DMS114 treated with DMSO at 0.1 percent for 48 hours (cell line): ENCODE measurements at regions not wholly inside any gene's neighbourhood (a gene's known extent, or its start where the extent isn't known, plus 50 kb on each side); places are given as distances from the start of the nearest gene placed in this dataset.

Experiments used
- DNase-seq: peaks from one replicate; lab custom pipeline; 2025; ENCODE audit not compliant: unreplicated experiment; lab: John Stamatoyannopoulos, UW

- DNase-seq = no peak
Observed at GRCh38 chr6:93792746-93793145, 373.4 kb upstream of the EPHA7 start.

- DNase-seq = no peak
Observed at GRCh38 chr6:93790981-93791380, 371.6 kb upstream of the EPHA7 start.

- DNase-seq = no peak
Observed at GRCh38 chr6:93789532-93789931, 370.2 kb upstream of the EPHA7 start.

- no peak for DNase-seq
Observed at GRCh38 chr6:93787841-93788240, 368.5 kb upstream of the EPHA7 start.

- DNase-seq = no peak
Observed at GRCh38 chr6:93786474-93787330, 367.3 kb upstream of the EPHA7 start.

GRCh38 chr6:93785694-93786030, 366.3 kb upstream of the EPHA7 start:
- DNase-seq = no peak

GRCh38 chr6:93784794-93785693, 365.7 kb upstream of the EPHA7 start:
- DNase-seq = no peak

- DNase-seq = no peak
Observed at GRCh38 chr6:93779086-93779841, 359.9 kb upstream of the EPHA7 start.

GRCh38 chr6:93759190-93759589, 339.8 kb upstream of the EPHA7 start:
- DNase-seq = no peak

- DNase-seq = no peak
Observed at GRCh38 chr6:93751969-93752368, 332.6 kb upstream of the EPHA7 start.

- DNase-seq = no peak
Observed at GRCh38 chr6:93749930-93750329, 330.6 kb upstream of the EPHA7 start.

GRCh38 chr6:93749191-93749590, 329.8 kb upstream of the EPHA7 start:
- DNase-seq = no peak

GRCh38 chr6:93746892-93747291, 327.5 kb upstream of the EPHA7 start:
- DNase-seq = no peak

- no peak for DNase-seq
Observed at GRCh38 chr6:93745306-93745705, 325.9 kb upstream of the EPHA7 start.

GRCh38 chr6:93735099-93735498, 315.7 kb upstream of the EPHA7 start:
- no peak for DNase-seq

GRCh38 chr6:93731306-93731705, 311.9 kb upstream of the EPHA7 start:
- DNase-seq = no peak

- no peak for DNase-seq
Observed at GRCh38 chr6:93728150-93728549, 308.8 kb upstream of the EPHA7 start.

- DNase-seq = no peak
Observed at GRCh38 chr6:93727447-93727846, 308.1 kb upstream of the EPHA7 start.

GRCh38 chr6:93721386-93722048, 302.2 kb upstream of the EPHA7 start:
- DNase-seq = peak; percentile 0

GRCh38 chr6:93713974-93714373, 294.6 kb upstream of the EPHA7 start:
- no peak for DNase-seq

- DNase-seq = no peak
Observed at GRCh38 chr6:93703431-93703830, 284.1 kb upstream of the EPHA7 start.
